OCI-LY3 (cell line): ENCODE measurements at regions not wholly inside any gene's neighbourhood (a gene's known extent, or its start where the extent isn't known, plus 50 kb on each side); places are given as distances from the start of the nearest gene placed in this dataset.

ENCODE experiments used
- H2AFZ ChIP-seq: fragments of 200-600, 300-600 bp; shearing (Covaris generic); 2 replicates; pipeline ENCODE4 v1.6.0; 2014; ENCODE audit warnings: antibody characterized with exemption, low read depth, low read length
- H3K27ac ChIP-seq: fragments of 200-600, 300-600 bp; sonication (generic); 2 replicates; pipeline ENCODE4 v1.5.1; 2014; ENCODE audit warnings: mild to moderate bottlenecking, low read length, moderate library complexity, mixed read lengths
- H3K27me3 ChIP-seq: fragments of 200-600, 300-600 bp; sonication (generic); 2 replicates; pipeline ENCODE4 v1.6.1; 2014; ENCODE audit warnings: low read depth, low read length, mixed read lengths
- H3K36me3 ChIP-seq: fragments of 200-600, 300-600 bp; sonication (generic); replicated peaks from 2 replicates; pipeline ENCODE3; 2014; ENCODE audit warnings: low read depth, low read length, mixed read lengths
- H3K4me1 ChIP-seq: fragments of 300-600, 200-600 bp; sonication (generic); 2 replicates; pipeline ENCODE4 v1.6.1; 2014; ENCODE audit warnings: low read length, mixed read lengths
- H3K4me2 ChIP-seq: fragments of 200-600, 300-600 bp; sonication (generic); 2 replicates; pipeline ENCODE4 v1.6.1; 2014; ENCODE audit warnings: low read length, mixed read lengths
- H3K4me3 ChIP-seq: fragments of 300-600, 200-600 bp; sonication (generic); 2 replicates; pipeline ENCODE4 v1.5.1; 2014; ENCODE audit warnings: antibody characterized with exemption, mild to moderate bottlenecking, low read length, moderate library complexity
- H3K79me2 ChIP-seq: fragments of 300-600, 200-600 bp; shearing (Covaris generic); 2 replicates; pipeline ENCODE4 v1.6.1; 2014; ENCODE audit warnings: mild to moderate bottlenecking, low read length, mixed read lengths
- H3K9ac ChIP-seq: fragments of 300-600, 200-600 bp; shearing (Covaris generic); 2 replicates; pipeline ENCODE4 v1.6.0; 2014; ENCODE audit warnings: mild to moderate bottlenecking, low read length, moderate library complexity
- H3K9me3 ChIP-seq: fragments of 200-600, 300-600 bp; shearing (Covaris generic); 2 replicates; pipeline ENCODE4 v1.6.1; 2014; ENCODE audit warnings: low read length, mixed read lengths; ENCODE audit not compliant: insufficient read depth
- H4K20me1 ChIP-seq: fragments of 200-600, 300-600 bp; sonication (generic); 2 replicates; pipeline ENCODE4 v1.6.1; 2016; ENCODE audit warnings: low read length, mixed read lengths; ENCODE audit not compliant: insufficient read depth
- CTCF ChIP-seq: fragments of 200-600, 300-600 bp; sonication (generic); IDR thresholded peaks from 2 replicates; pipeline ENCODE4 v1.5.1; 2014; ENCODE audit warnings: antibody characterized with exemption, low read length, low read depth
- EZH2phosphoT487 ChIP-seq: fragments of 200-600 bp; shearing (Covaris generic); IDR thresholded peaks from 2 replicates; pipeline ENCODE4 v1.6.1; 2018; ENCODE audit warnings: antibody characterized with exemption, mixed run types, low read depth

GRCh38 chrX:109818976-109819375 is 85.9 kb upstream of the ACSL4 start:
- H2AFZ ChIP-seq = no peak overlapping the region
- H3K27me3 ChIP-seq = peaks cover 13% of the 10 kb centered on the region

DNA sequence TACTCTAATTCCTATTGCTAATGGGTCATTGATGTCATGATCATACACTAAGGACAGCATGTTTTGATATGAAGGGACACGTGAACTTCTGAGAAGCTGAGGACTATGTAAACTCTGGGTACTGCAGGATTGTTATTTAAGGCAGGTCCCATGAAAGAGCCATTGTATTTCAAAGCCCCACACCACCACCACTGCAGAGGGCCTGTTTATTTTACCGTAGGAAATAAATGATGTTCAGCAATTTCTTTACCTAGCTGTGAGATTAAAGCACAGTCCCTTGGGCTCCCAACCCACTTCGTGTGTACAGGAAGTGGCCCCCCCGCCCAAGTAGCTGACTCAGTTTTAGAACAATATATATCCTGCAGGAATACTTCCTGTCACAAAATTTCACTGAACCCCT is 89.8 kb upstream of the ACSL4 start:
- Histone ChIP-seq H2AFZ (no peak overlapping the region), H3K4me2 (no peak overlapping the region), H3K79me2 (no peaks in the 10 kb centered on the region), H3K4me3 (no peak overlapping the region), H4K20me1 (no peaks in the 10 kb centered on the region), H3K4me1 (no peaks in the 10 kb centered on the region), H3K36me3 (no peaks in the 10 kb centered on the region), H3K27ac (no peak overlapping the region), H3K27me3 (no peaks in the 10 kb centered on the region), H3K9ac (no peak overlapping the region), H3K9me3 (no peaks in the 10 kb centered on the region)
- no peak for TF ChIP-seq CTCF
- TF ChIP-seq EZH2phosphoT487 = no peak

More at GRCh38 chrX:109818976-109819375, 85.9 kb upstream of the ACSL4 start:
- no peak overlapping the region for H3K4me2 ChIP-seq
- no peak overlapping the region for H3K4me3 ChIP-seq
- H4K20me1 ChIP-seq = no peaks in the 10 kb centered on the region
- no peaks in the 10 kb centered on the region for H3K36me3 ChIP-seq
- no peak for TF ChIP-seq CTCF
- TF ChIP-seq EZH2phosphoT487 = no peak
- no peak overlapping the region for H3K27ac ChIP-seq
- no peaks in the 10 kb centered on the region for H3K79me2 ChIP-seq
- H3K9ac ChIP-seq = no peak overlapping the region
- H3K4me1 ChIP-seq = no peaks in the 10 kb centered on the region
- no peaks in the 10 kb centered on the region for H3K9me3 ChIP-seq

DNA sequence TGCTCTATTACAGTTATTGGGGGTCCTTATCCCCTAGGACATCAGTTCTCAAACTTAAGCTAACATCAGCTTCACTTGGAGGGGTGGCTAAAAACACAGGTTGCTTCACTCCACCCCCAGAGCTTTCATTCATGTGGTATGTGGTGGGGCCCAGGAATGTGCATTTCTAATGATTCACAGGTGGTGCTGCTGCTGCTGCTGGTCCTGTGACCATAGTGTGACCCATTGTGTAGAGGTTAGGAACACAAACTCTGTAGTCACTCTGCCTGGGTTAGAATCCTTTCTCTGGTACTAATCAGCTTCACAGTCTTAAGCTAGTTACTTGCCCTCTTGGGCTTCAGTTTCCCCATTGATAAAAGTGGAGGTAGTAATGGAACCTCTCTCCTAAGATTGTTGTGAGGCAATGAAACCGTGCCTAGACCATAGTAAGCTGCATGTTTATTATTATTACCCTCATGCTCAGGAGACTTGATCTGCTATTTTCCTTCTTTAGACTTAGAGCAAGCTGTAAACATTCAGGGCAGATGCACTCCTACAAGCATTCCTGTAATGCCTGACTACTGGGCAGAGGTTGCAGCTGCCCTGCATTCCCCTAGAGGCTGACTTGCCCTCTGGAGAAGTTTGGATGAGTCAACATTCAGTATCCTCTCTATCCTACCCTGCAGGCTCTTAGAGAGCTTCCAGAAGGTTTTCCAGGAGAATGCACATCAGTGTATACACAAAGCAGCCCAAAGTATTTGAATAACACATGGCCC is 94.1 kb upstream of the ACSL4 start:
- Histone ChIP-seq H3K27me3 (no peaks in the 10 kb centered on the region), H3K4me2 (no peak overlapping the region)
- TF ChIP-seq EZH2phosphoT487 (no peak), CTCF (no peak)

DNA sequence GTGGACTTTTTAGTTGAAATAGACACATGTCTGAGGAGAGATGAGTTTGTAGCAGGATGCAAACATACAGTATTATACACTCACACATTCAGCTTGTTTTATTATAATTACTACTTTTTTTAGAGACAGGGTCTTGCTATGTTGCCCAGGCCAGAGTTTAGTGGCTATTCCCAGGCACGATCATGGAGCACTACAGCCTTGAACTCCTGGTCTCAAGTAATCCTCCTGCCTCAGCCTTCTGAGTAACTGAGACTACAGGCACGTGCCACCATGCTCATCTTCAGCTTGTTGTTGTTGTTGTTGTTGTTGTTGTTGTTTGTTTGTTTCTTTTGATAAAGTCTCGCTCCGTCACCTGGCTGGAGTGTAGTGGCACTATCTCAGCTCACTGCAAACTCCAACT is 94.7 kb upstream of the ACSL4 start:
- TF ChIP-seq CTCF = no peak
- no peak for TF ChIP-seq EZH2phosphoT487
- H3K9me3 ChIP-seq = no peaks in the 10 kb centered on the region

More for the DNA sequence above, 94.1 kb upstream of the ACSL4 start:
- Histone ChIP-seq H3K9me3 (no peaks in the 10 kb centered on the region), H3K4me1 (peaks cover 16% of the 10 kb centered on the region), H3K9ac (no peak overlapping the region), H3K79me2 (no peaks in the 10 kb centered on the region), H3K4me3 (no peak overlapping the region), H3K36me3 (no peaks in the 10 kb centered on the region), H3K27ac (no peak overlapping the region), H2AFZ (no peak overlapping the region), H4K20me1 (no peaks in the 10 kb centered on the region)

More for the DNA sequence above, 94.7 kb upstream of the ACSL4 start:
- Histone ChIP-seq H3K27ac (no peak overlapping the region), H4K20me1 (no peaks in the 10 kb centered on the region), H3K4me2 (no peak overlapping the region), H3K4me1 (peaks cover 16% of the 10 kb centered on the region), H3K36me3 (no peaks in the 10 kb centered on the region), H3K27me3 (no peaks in the 10 kb centered on the region), H2AFZ (no peak overlapping the region), H3K4me3 (no peak overlapping the region), H3K79me2 (no peaks in the 10 kb centered on the region), H3K9ac (no peak overlapping the region)
